HepG2 (cell line): ENCODE measurements at regions not wholly inside any gene's neighbourhood (a gene's known extent, or its start where the extent isn't known, plus 50 kb on each side); places are given as distances from the start of the nearest gene placed in this dataset.
A peak's percentile ranks its signal among the peaks of the same experiment; 100 is the strongest.

Source experiments
- ATAC-seq: fragments of 200-7000 bp; cut with Tn5 transposase; 3 replicates; pipeline ENCODE4 v1.9.1; 2020; ENCODE audit warnings: mild to moderate bottlenecking, moderate library complexity
- BruUV-seq: library from RNA; stranded (reverse); fragments of 400-500 nt; replicated peaks from 2 replicates; lab custom pipeline; 2021; lab: Mats Ljungman, UMichigan
- CTCF ChIA-PET: fragments of 300-600 bp; formaldehyde crosslinking; extraction: SDS; loops from one replicate; lab custom pipeline; 2021; ENCODE audit warnings: low total read pairs, inconsistent platforms, low intra/inter-chr PET ratio; lab: Yijun Ruan, JAX
- POLR2A ChIA-PET: fragments of 350-600 bp; sonication (Branson Sonifier 250); formaldehyde crosslinking; loops from one replicate; lab custom pipeline; 2020; ENCODE audit warnings: antibody characterized with exemption, inconsistent platforms; lab: Yijun Ruan, JAX
- DNase-seq: peaks from one replicate; pipeline ENCODE4 v3.0.0-alpha.2; 2015; ENCODE audit warnings: low spot score
- FAIRE-seq: peaks from 3 replicates; lab custom pipeline; 2011; peaks lifted over from hg19 to GRCh38; lab: Jason Lieb, UNC
- H2AFZ ChIP-seq: one replicate; pipeline ENCODE4 v1.6.1; 2011; ENCODE audit warnings: low read length, inconsistent platforms
- H3K27ac ChIP-seq: fragments of 300-600 bp; 3 replicates; pipeline ENCODE4 v1.8.0; 2011; ENCODE audit warnings: mixed run types, mild to moderate bottlenecking, mixed read lengths, low read length, inconsistent platforms; ENCODE audit not compliant: insufficient read depth; ENCODE audit errors: extremely low read length
- H3K27me3 ChIP-seq, 2 experiments: fragments of 200-600 bp in 1 of 2; 2 replicates in 1 of 2; 3 replicates in 1 of 2; pipeline versions ENCODE4 v1.6.0 to v1.8.0; 2011; ENCODE audit warnings: low read length in 2 of 2, mild to moderate bottlenecking in 2 of 2, moderate library complexity in 2 of 2, inconsistent platforms in 1 of 2; ENCODE audit not compliant: insufficient read depth in 2 of 2, control insufficient read depth in 1 of 2
- H3K36me3 ChIP-seq, 2 experiments: fragments of 200-600 bp in 1 of 2; replicated peaks in 1 of 2; 2 replicates in 1 of 2; 3 replicates in 1 of 2; pipeline versions ENCODE4 v1.5.1 to v1.8.0; 2011; ENCODE audit warnings: low read length in 2 of 2, inconsistent platforms in 1 of 2; ENCODE audit not compliant: insufficient read depth in 2 of 2, control insufficient read depth in 1 of 2
- H3K4me1 ChIP-seq: 2 replicates; pipeline ENCODE4 v1.5.1; 2012; ENCODE audit warnings: low read length, inconsistent platforms; ENCODE audit not compliant: insufficient read depth
- H3K4me2 ChIP-seq: 2 replicates; pipeline ENCODE4 v1.6.0; 2011; ENCODE audit warnings: low read depth, low read length, inconsistent platforms
- H3K4me3 ChIP-seq, 3 experiments: fragments of 200-600 bp in 1 of 3; sonication (generic), shearing (Covaris generic) in 1 of 3; replicated peaks in 1 of 3; 2 replicates each; pipeline ENCODE4 v1.5.1; 2011 to 2016; ENCODE audit warnings: low read length in 3 of 3, inconsistent platforms in 2 of 3, low read depth in 2 of 3, mild to moderate bottlenecking in 2 of 3, control low read depth in 1 of 3, mixed read lengths in 1 of 3; ENCODE audit not compliant: insufficient read depth in 1 of 3
- H3K79me2 ChIP-seq: one replicate; pipeline ENCODE4 v1.6.1; 2011; ENCODE audit warnings: low read length, inconsistent platforms; ENCODE audit not compliant: insufficient read depth
- H3K9ac ChIP-seq: 2 replicates; pipeline ENCODE4 v1.6.0; 2011; ENCODE audit warnings: mild to moderate bottlenecking, low read depth, low read length, inconsistent platforms; ENCODE audit not compliant: insufficient read depth
- H3K9me3 ChIP-seq: 2 replicates; pipeline ENCODE4 v1.5.1; 2012; ENCODE audit warnings: mild to moderate bottlenecking, low read length
- H4K20me1 ChIP-seq: 2 replicates; pipeline ENCODE4 v1.6.0; 2011; ENCODE audit warnings: inconsistent platforms, mild to moderate bottlenecking, low read length, moderate library complexity; ENCODE audit not compliant: insufficient read depth
- EP300 ChIP-seq, 3 experiments: sonication (generic) in 1 of 3; formaldehyde crosslinking in 1 of 3; IDR thresholded peaks; 2 replicates each; pipeline versions ENCODE4 v1.5.1 to v1.6.1; 2011 to 2020; ENCODE audit warnings: low read depth in 2 of 3, low read length in 2 of 3, borderline replicate concordance in 1 of 3, improper control_type of control experiment in 1 of 3, mild to moderate bottlenecking in 1 of 3, missing genetic modification reagents in 1 of 3, moderate library complexity in 1 of 3
- FOXA3 ChIP-seq: IDR thresholded peaks from 2 replicates; pipeline ENCODE4 v1.6.1; 2016; ENCODE audit warnings: missing genetic modification reagents, missing compliant biosample characterization
- GMEB1 ChIP-seq: sonication (generic); formaldehyde crosslinking; IDR thresholded peaks from 2 replicates; pipeline ENCODE4 v1.5.1; 2020; ENCODE audit warnings: missing genetic modification reagents, mild to moderate bottlenecking, borderline replicate concordance
- HNF4A ChIP-seq: sonication (generic); formaldehyde crosslinking; IDR thresholded peaks from 2 replicates; pipeline ENCODE4 v1.4.0; 2020; ENCODE audit warnings: missing genetic modification reagents
- HOXA9 ChIP-seq: sonication (generic); formaldehyde crosslinking; IDR thresholded peaks from 2 replicates; pipeline ENCODE4 v1.8.1; 2022; ENCODE audit warnings: missing genetic modification reagents, mild to moderate bottlenecking, moderate library complexity, borderline replicate concordance
- MAFG ChIP-seq: sonication (generic); formaldehyde crosslinking; IDR thresholded peaks from 2 replicates; pipeline ENCODE4 v1.5.1; 2020; ENCODE audit warnings: mild to moderate bottlenecking, missing genetic modification reagents
- MTF1 ChIP-seq: sonication (generic); formaldehyde crosslinking; IDR thresholded peaks from 2 replicates; pipeline ENCODE4 v1.5.0; 2020; ENCODE audit warnings: missing genetic modification reagents
- NCOR1 ChIP-seq: fragments of 200-600 bp; sonication (generic); IDR thresholded peaks from 2 replicates; pipeline ENCODE4 v1.7.0; 2017; ENCODE audit warnings: antibody characterized with exemption, low read length, borderline replicate concordance
- PCBP1 ChIP-seq: fragments of 200-400 bp; formaldehyde crosslinking; IDR thresholded peaks from 2 replicates; pipeline ENCODE4 v1.6.1; 2017; ENCODE audit warnings: mild to moderate bottlenecking, low read depth, low read length, borderline replicate concordance
- PITX1 ChIP-seq: sonication (generic); formaldehyde crosslinking; IDR thresholded peaks from 2 replicates; pipeline ENCODE4 v1.5.1; 2020; ENCODE audit warnings: mild to moderate bottlenecking, missing genetic modification reagents
- SOX6 ChIP-seq, 2 experiments: fragments of 450-650 bp in 1 of 2; sonication (generic) in 1 of 2; formaldehyde crosslinking in 1 of 2; IDR thresholded peaks; 2 replicates each; pipeline versions ENCODE4 v1.4.0 to v1.6.1; 2017 to 2020; ENCODE audit warnings: antibody characterized with exemption in 1 of 2, mild to moderate bottlenecking in 1 of 2, missing genetic modification reagents in 1 of 2
- YY1 ChIP-seq: IDR thresholded peaks from 2 replicates; pipeline ENCODE4 v1.6.1; 2011; ENCODE audit warnings: low read length, low read depth, moderate library complexity, mild to moderate bottlenecking; ENCODE audit not compliant: insufficient read depth, insufficient replicate concordance
- ZNF136 ChIP-seq: sonication (generic); formaldehyde crosslinking; IDR thresholded peaks from 2 replicates; pipeline ENCODE4 v1.8.1; 2022; ENCODE audit warnings: low read depth, mild to moderate bottlenecking, moderate library complexity, missing genetic modification reagents
- ZNF383 ChIP-seq: sonication (generic); formaldehyde crosslinking; IDR thresholded peaks from 2 replicates; pipeline ENCODE4 v1.4.0; 2020; ENCODE audit warnings: missing genetic modification reagents, mild to moderate bottlenecking, borderline replicate concordance
- ZNF503 ChIP-seq: sonication (generic); formaldehyde crosslinking; IDR thresholded peaks from 2 replicates; pipeline ENCODE4 v1.4.0; 2020; ENCODE audit warnings: missing genetic modification reagents
- ZNF557 ChIP-seq: sonication (generic); formaldehyde crosslinking; IDR thresholded peaks from 2 replicates; pipeline ENCODE4 v1.4.0; 2020; ENCODE audit warnings: missing genetic modification reagents
- ZNF792 ChIP-seq: IDR thresholded peaks from 2 replicates; pipeline ENCODE4 v1.6.1; 2016
- WGBS: methylation state at CpG from one replicate; pipeline ENCODE4 v1.1.6; 2017; ENCODE audit warnings: low lambda C conversion rate; 5-methylcytosine and 5-hydroxymethylcytosine counted together
- in situ Hi-C: cut with HindIII; loops from 2 replicates; pipeline ENCODE4 v1.10.0; 2017; ENCODE audit warnings: low pct_unique_long_range_greater_than_20kb; ENCODE audit not compliant: extremely low pct_ligation_motif_present
- intact Hi-C: fragments of 100-400 bp; cut with micrococcal nuclease; formaldehyde crosslinking; loops from one replicate; pipeline ENCODE4 v1.10.0; 2022; ENCODE audit not compliant: unreplicated experiment
- TF ChIP-seq, protein P1 (sequence below): sonication (generic); formaldehyde crosslinking; conservative IDR thresholded peaks from 2 replicates; pipeline ENCODE4 v1.4.0; 2020; ENCODE audit warnings: mild to moderate bottlenecking, missing genetic modification reagents, moderate library complexity

GRCh38 chr4:68751138-68751537 lies 64.7 kb upstream of the UGT2B10 start:
- Histone ChIP-seq H3K4me1 (peaks cover 20% of the 10 kb centered on the region), H3K4me3 (no peak overlapping the region), H3K79me2 (no peaks in the 10 kb centered on the region), H2AFZ (peak overlapping the region; percentile 82), H3K36me3 (no peaks in the 10 kb centered on the region), H3K27me3 (no peaks in the 10 kb centered on the region), H3K27ac (peak overlapping the region; percentile 25), H4K20me1 (no peaks in the 10 kb centered on the region), H3K4me2 (peak overlapping the region; percentile 37), H3K9me3 (0 out of 2 replicates have a peak, but pooled peaks cover 8% of the 10 kb centered on the region), H3K9ac (no peak overlapping the region; the same call in none of the 2 replicates)
- ChIA-PET POLR2A (interaction anchor here (1.0 to 2.2 kb wide), 8 partner anchors 9 to 200 kb away, joined by 3 to 7 read pairs (median 6); partner anchors contain the start of genes UGT2A3 and UGT2B10), CTCF (no interaction called here)
- BruUV-seq = no TSS peak
- FAIRE-seq (no peak), ATAC-seq (peak; percentile 74), DNase-seq (no peak)
- 13% methylated on average over 4 of the region's 4 CpGs for WGBS
- intact Hi-C loops = no loop called here
- in situ Hi-C loops = no loop called here
- TF ChIP-seq HNF4A (CRISPR knock-in tag) = peak; percentile 38
- TF ChIP-seq EP300 (IDR thresholded peaks at IDR 0.05; ENCODE audit: low read depth in 2 of 2, low read length in 2 of 2) = peak in 1 of 2 experiments; percentile 42; a peak in 1 of 4 replicates
- TF ChIP-seq EP300 (CRISPR knock-in tag; IDR thresholded peaks at IDR 0.05; ENCODE audit: borderline replicate concordance) = no peak
- no peak for TF ChIP-seq PCBP1
- TF ChIP-seq, protein P1, sequence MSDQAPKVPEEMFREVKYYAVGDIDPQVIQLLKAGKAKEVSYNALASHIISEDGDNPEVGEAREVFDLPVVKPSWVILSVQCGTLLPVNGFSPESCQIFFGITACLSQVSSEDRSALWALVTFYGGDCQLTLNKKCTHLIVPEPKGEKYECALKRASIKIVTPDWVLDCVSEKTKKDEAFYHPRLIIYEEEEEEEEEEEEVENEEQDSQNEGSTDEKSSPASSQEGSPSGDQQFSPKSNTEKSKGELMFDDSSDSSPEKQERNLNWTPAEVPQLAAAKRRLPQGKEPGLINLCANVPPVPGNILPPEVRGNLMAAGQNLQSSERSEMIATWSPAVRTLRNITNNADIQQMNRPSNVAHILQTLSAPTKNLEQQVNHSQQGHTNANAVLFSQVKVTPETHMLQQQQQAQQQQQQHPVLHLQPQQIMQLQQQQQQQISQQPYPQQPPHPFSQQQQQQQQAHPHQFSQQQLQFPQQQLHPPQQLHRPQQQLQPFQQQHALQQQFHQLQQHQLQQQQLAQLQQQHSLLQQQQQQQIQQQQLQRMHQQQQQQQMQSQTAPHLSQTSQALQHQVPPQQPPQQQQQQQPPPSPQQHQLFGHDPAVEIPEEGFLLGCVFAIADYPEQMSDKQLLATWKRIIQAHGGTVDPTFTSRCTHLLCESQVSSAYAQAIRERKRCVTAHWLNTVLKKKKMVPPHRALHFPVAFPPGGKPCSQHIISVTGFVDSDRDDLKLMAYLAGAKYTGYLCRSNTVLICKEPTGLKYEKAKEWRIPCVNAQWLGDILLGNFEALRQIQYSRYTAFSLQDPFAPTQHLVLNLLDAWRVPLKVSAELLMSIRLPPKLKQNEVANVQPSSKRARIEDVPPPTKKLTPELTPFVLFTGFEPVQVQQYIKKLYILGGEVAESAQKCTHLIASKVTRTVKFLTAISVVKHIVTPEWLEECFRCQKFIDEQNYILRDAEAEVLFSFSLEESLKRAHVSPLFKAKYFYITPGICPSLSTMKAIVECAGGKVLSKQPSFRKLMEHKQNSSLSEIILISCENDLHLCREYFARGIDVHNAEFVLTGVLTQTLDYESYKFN (CRISPR knock-in tag) = peak; percentile 42; the same call in 1 of the 2 replicates
- TF ChIP-seq MTF1 (CRISPR knock-in tag) = no peak
- no peak for TF ChIP-seq MAFG (CRISPR knock-in tag)
- no peak for TF ChIP-seq ZNF792 (CRISPR knock-in tag)
- TF ChIP-seq ZNF136 (CRISPR knock-in tag) = no peak
- no peak for TF ChIP-seq SOX6 (IDR thresholded peaks at IDR 0.05)
- TF ChIP-seq SOX6 (CRISPR knock-in tag; IDR thresholded peaks at IDR 0.05) = peak; percentile 24; the same call in 1 of the 2 replicates
- TF ChIP-seq ZNF557 (CRISPR knock-in tag) = no peak
- TF ChIP-seq PITX1 (CRISPR knock-in tag) = no peak
- no peak for TF ChIP-seq GMEB1 (CRISPR knock-in tag)
- TF ChIP-seq YY1 = no peak
- no peak for TF ChIP-seq ZNF383 (CRISPR knock-in tag)
- TF ChIP-seq FOXA3 (CRISPR knock-in tag) = peak; percentile 8; the same call in 1 of the 2 replicates
- TF ChIP-seq ZNF503 (CRISPR knock-in tag) = no peak
- no peak for TF ChIP-seq HOXA9 (CRISPR knock-in tag)
- peak; percentile 52; the same call in 1 of the 2 replicates for TF ChIP-seq NCOR1
